Fibroblast of lung (primary cell): ENCODE measurements at regions not wholly inside any gene's neighbourhood (a gene's known extent, or its start where the extent isn't known, plus 50 kb on each side); places are given as distances from the start of the nearest gene placed in this dataset.
A peak's percentile ranks its signal among the peaks of the same experiment; 100 is the strongest.

Experiments used
- DNase-seq, 2 donors: peaks; one replicate each; pipeline versions ENCODE4 v3.0.0 to v3.0.0-alpha.2; 2010; ENCODE audit warnings: low read depth in 2 of 2
- H2AFZ ChIP-seq: 2 replicates; pipeline ENCODE4 v1.5.1; 2012; ENCODE audit warnings: low read length, control low read depth, inconsistent platforms
- H3K27ac ChIP-seq: 2 replicates; pipeline ENCODE4 v1.5.1; 2011; ENCODE audit warnings: low read length, control low read depth; ENCODE audit not compliant: insufficient read depth
- H3K27me3 ChIP-seq: 2 replicates; pipeline ENCODE4 v1.5.1; 2011; ENCODE audit warnings: mild to moderate bottlenecking, low read length; ENCODE audit not compliant: control insufficient read depth, insufficient read depth
- H3K36me3 ChIP-seq: 2 replicates; pipeline ENCODE4 v1.5.1; 2011; ENCODE audit warnings: low read length; ENCODE audit not compliant: control insufficient read depth, insufficient read depth
- H3K4me1 ChIP-seq: 2 replicates; pipeline ENCODE4 v1.5.1; 2011; ENCODE audit warnings: low read length; ENCODE audit not compliant: control insufficient read depth, insufficient read depth; ENCODE audit errors: extremely low read depth
- H3K4me2 ChIP-seq: 2 replicates; pipeline ENCODE4 v1.5.1; 2011; ENCODE audit warnings: low read length, control low read depth; ENCODE audit not compliant: insufficient read depth; ENCODE audit errors: extremely low read depth
- H3K4me3 ChIP-seq, 4 experiments: fragments of 200-600 bp in 1 of 4; sonication (generic) in 1 of 4; replicated peaks in 1 of 4; 2 replicates each; pipeline ENCODE4 v1.5.1; 2011 to 2016; ENCODE audit warnings: low read length in 4 of 4, low read depth in 3 of 4, mild to moderate bottlenecking in 3 of 4, control low read depth in 2 of 4, inconsistent platforms in 1 of 4, mixed read lengths in 1 of 4; ENCODE audit not compliant: insufficient read depth in 1 of 4; ENCODE audit errors: control extremely low read depth in 1 of 4
- H3K79me2 ChIP-seq: 2 replicates; pipeline ENCODE4 v1.5.1; 2012; ENCODE audit warnings: mild to moderate bottlenecking, low read length, inconsistent platforms; ENCODE audit not compliant: control insufficient read depth, insufficient read depth
- H3K9ac ChIP-seq: 2 replicates; pipeline ENCODE4 v1.5.1; 2011; ENCODE audit warnings: mild to moderate bottlenecking, low read length, control low read depth; ENCODE audit not compliant: insufficient read depth
- H3K9me3 ChIP-seq: 2 replicates; pipeline ENCODE4 v1.5.1; 2012; ENCODE audit warnings: low read depth, low read length; ENCODE audit not compliant: control insufficient read depth, insufficient read depth
- H4K20me1 ChIP-seq: 2 replicates; pipeline ENCODE4 v1.5.1; 2011; ENCODE audit warnings: low read length; ENCODE audit not compliant: control insufficient read depth, insufficient read depth; ENCODE audit errors: extremely low read depth
- CTCF ChIP-seq, 2 donors: IDR thresholded peaks in 1 of 2; conservative IDR thresholded peaks in 1 of 2; 1 replicate in 1 of 2; 2 replicates in 1 of 2; pipeline ENCODE4 v1.5.1; 2011 to 2012; ENCODE audit warnings: low read length in 2 of 2, control low read depth in 1 of 2, inconsistent platforms in 1 of 2, low read depth in 1 of 2, mild to moderate bottlenecking in 1 of 2
- EZH2 ChIP-seq: IDR thresholded peaks from 2 replicates; pipeline ENCODE4 v1.5.1; 2012; ENCODE audit warnings: low read length, control low read depth, mild to moderate bottlenecking; ENCODE audit errors: missing control alignments

GRCh38 chr5:125439243-125439642 is 692.8 kb upstream of the ZNF608 start:
- no peaks in the 10 kb centered on the region for H4K20me1 ChIP-seq
- H3K9ac ChIP-seq = no peak overlapping the region
- H3K27ac ChIP-seq = no peak overlapping the region
- no peak for TF ChIP-seq EZH2
- TF ChIP-seq CTCF (conservative IDR thresholded peaks at IDR 0.05 in 1 of 2, IDR thresholded peaks at IDR 0.05 in 1 of 2; ENCODE audit: low read depth in 1 of 2, low read length in 2 of 2) = no peak
- H3K36me3 ChIP-seq = no peaks in the 10 kb centered on the region
- no peaks in the 10 kb centered on the region for H3K27me3 ChIP-seq
- no peak overlapping the region for H2AFZ ChIP-seq
- no peak for DNase-seq
- H3K79me2 ChIP-seq = no peaks in the 10 kb centered on the region
- H3K4me2 ChIP-seq = no peak overlapping the region
- H3K4me1 ChIP-seq = no peaks in the 10 kb centered on the region
- H3K4me3 ChIP-seq = no peak overlapping the region
- H3K9me3 ChIP-seq = no peaks in the 10 kb centered on the region

GRCh38 chr5:125440905-125441304 is 694.5 kb upstream of the ZNF608 start:
- Histone ChIP-seq H3K27ac (no peak overlapping the region), H3K79me2 (no peaks in the 10 kb centered on the region), H3K27me3 (no peaks in the 10 kb centered on the region), H3K36me3 (no peaks in the 10 kb centered on the region), H4K20me1 (no peaks in the 10 kb centered on the region), H2AFZ (no peak overlapping the region), H3K4me2 (no peak overlapping the region), H3K9ac (no peak overlapping the region), H3K4me1 (no peaks in the 10 kb centered on the region), H3K9me3 (no peaks in the 10 kb centered on the region), H3K4me3 (no peak overlapping the region)
- no peak for DNase-seq
- TF ChIP-seq EZH2 (no peak), CTCF (conservative IDR thresholded peaks at IDR 0.05 in 1 of 2, IDR thresholded peaks at IDR 0.05 in 1 of 2; ENCODE audit: low read depth in 1 of 2, low read length in 2 of 2) (no peak)

GRCh38 chr5:125446986-125447385 is 700.5 kb upstream of the ZNF608 start:
- peaks cover 2% of the 10 kb centered on the region for H3K4me1 ChIP-seq
- no peaks in the 10 kb centered on the region for H4K20me1 ChIP-seq
- H3K79me2 ChIP-seq = no peaks in the 10 kb centered on the region
- DNase-seq = peak; percentile 67 to 95
- no peaks in the 10 kb centered on the region for H3K27me3 ChIP-seq
- no peak overlapping the region for H3K4me2 ChIP-seq
- no peak overlapping the region for H3K27ac ChIP-seq
- no peak overlapping the region for H3K9ac ChIP-seq
- H2AFZ ChIP-seq = no peak overlapping the region
- no peaks in the 10 kb centered on the region for H3K9me3 ChIP-seq
- TF ChIP-seq CTCF (conservative IDR thresholded peaks at IDR 0.05 in 1 of 2, IDR thresholded peaks at IDR 0.05 in 1 of 2; ENCODE audit: low read depth in 1 of 2, low read length in 2 of 2) = no peak
- TF ChIP-seq EZH2 = no peak
- H3K4me3 ChIP-seq = no peak overlapping the region
- H3K36me3 ChIP-seq = no peaks in the 10 kb centered on the region
